CD4-positive, alpha-beta memory T cell (primary cell): ENCODE measurements at regions not wholly inside any gene's neighbourhood (a gene's known extent, or its start where the extent isn't known, plus 50 kb on each side); places are given as distances from the start of the nearest gene placed in this dataset.

Experiments used
- CTCF ChIA-PET: fragments of 350-600 bp; sonication (Branson Sonifier 250); formaldehyde crosslinking; loops from one replicate; lab custom pipeline; 2021; ENCODE audit warnings: inconsistent platforms; ENCODE audit not compliant: partially characterized antibody; lab: Charles Lee
- POLR2A ChIA-PET: fragments of 350-600 bp; sonication (Branson Sonifier 250); formaldehyde crosslinking; loops from one replicate; lab custom pipeline; 2021; ENCODE audit not compliant: partially characterized antibody; lab: Charles Lee
- DNase-seq, 5 donors: peaks; one replicate each; pipeline versions ENCODE4 v3.0.0 to v3.0.0-alpha.2; 2020 to 2022; ENCODE audit warnings: mixed read lengths in 1 of 5
- H3K27ac ChIP-seq: one replicate; pipeline ENCODE4 v1.7.0; 2013; ENCODE audit warnings: low read depth, low read length
- H3K27me3 ChIP-seq: 2 replicates; pipeline ENCODE4 v1.7.0; 2013; ENCODE audit warnings: mild to moderate bottlenecking, low read length, moderate library complexity; ENCODE audit not compliant: insufficient read depth
- H3K36me3 ChIP-seq: 2 replicates; pipeline ENCODE4 v1.7.0; 2013; ENCODE audit warnings: mild to moderate bottlenecking, low read length, moderate library complexity; ENCODE audit not compliant: insufficient read depth
- H3K4me1 ChIP-seq: 2 replicates; pipeline ENCODE4 v1.7.0; 2013; ENCODE audit warnings: mild to moderate bottlenecking, low read length, moderate library complexity; ENCODE audit not compliant: insufficient read depth
- H3K4me3 ChIP-seq, 2 donors: one replicate each; pipeline ENCODE4 v1.7.0; 2013; ENCODE audit warnings: low read length in 2 of 2, mild to moderate bottlenecking in 1 of 2
- H3K9me3 ChIP-seq, 2 donors: one replicate each; pipeline ENCODE4 v1.7.0; 2013; ENCODE audit warnings: low read length in 2 of 2, control low read depth in 1 of 2; ENCODE audit not compliant: control insufficient read depth in 1 of 2
- H3K27ac Mint-ChIP-seq, 7 donors: one replicate each; pipeline ENCODE4 v1.8.0; 2020 to 2021; ENCODE audit warnings: mixed read lengths in 7 of 7, mild to moderate bottlenecking in 6 of 7, inconsistent platforms in 3 of 7, moderate library complexity in 3 of 7
- H3K27me3 Mint-ChIP-seq, 2 donors: one replicate each; pipeline ENCODE4 v1.8.0; 2020 to 2021; ENCODE audit warnings: mixed read lengths in 2 of 2
- H3K36me3 Mint-ChIP-seq, 2 donors: one replicate each; pipeline ENCODE4 v1.8.0; 2020 to 2021; ENCODE audit warnings: mixed read lengths in 2 of 2, inconsistent platforms in 1 of 2, mild to moderate bottlenecking in 1 of 2
- H3K4me1 Mint-ChIP-seq, 4 donors: one replicate each; pipeline ENCODE4 v1.8.0; 2020 to 2021; ENCODE audit warnings: mixed read lengths in 4 of 4, mild to moderate bottlenecking in 1 of 4
- H3K4me3 Mint-ChIP-seq, 8 donors: one replicate each; pipeline ENCODE4 v1.8.0; 2020 to 2021; ENCODE audit warnings: mixed read lengths in 8 of 8, mild to moderate bottlenecking in 7 of 8, moderate library complexity in 6 of 8, inconsistent platforms in 3 of 8
- H3K9me3 Mint-ChIP-seq, 8 donors: one replicate each; pipeline ENCODE4 v1.8.0; 2020 to 2021; ENCODE audit warnings: mixed read lengths in 8 of 8, mild to moderate bottlenecking in 5 of 8, inconsistent platforms in 3 of 8, moderate library complexity in 1 of 8
- intact Hi-C: fragments of 100-400 bp; cut with micrococcal nuclease; formaldehyde crosslinking; loops from one replicate; pipeline ENCODE4 v1.15.1; 2023

DNA sequence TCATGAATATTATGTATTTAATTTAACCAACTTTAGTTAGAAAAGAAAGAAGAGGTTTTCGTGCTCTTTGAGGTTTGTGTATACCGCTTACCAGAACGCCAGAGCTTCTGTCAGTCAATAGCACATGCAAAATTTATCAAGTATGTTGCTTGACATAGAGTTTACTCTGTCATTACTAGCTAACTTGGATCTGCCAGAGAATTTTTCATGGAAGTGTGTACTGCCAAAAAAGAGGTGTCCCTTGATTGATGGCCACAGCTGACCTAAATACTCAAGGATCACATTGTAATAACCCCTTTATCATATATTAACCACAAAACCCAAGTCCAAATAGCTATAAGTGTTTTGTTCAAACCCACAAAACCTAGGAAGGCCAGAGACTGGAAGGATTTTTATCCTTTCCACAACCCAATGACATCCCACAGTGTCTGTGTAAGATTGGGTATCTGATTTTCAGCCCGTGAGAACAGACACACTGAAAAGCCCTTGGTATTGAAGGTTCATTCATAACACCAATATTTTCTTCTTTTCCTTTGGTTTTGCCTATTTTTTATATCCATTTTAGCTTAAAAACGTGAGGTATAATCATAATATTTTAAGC is 194.0 kb upstream of the EYA4 start:
- no peaks in the 10 kb centered on the region for H3K36me3 ChIP-seq
- Mint-ChIP-seq H3K4me1 (no peaks in the 10 kb centered on the region), H3K27me3 (peaks cover 1 to 6% of the 10 kb centered on the region in 2 donors), H3K27ac (no peak overlapping the region), H3K9me3 (peaks cover 0 to 4% (median 0%) of the 10 kb centered on the region in 8 donors), H3K4me3 (no peak overlapping the region), H3K36me3 (no peaks in the 10 kb centered on the region)
- no peaks in the 10 kb centered on the region for H3K4me1 ChIP-seq
- H3K4me3 ChIP-seq: no peak overlapping the region
- ChIA-PET POLR2A (no interaction called here), CTCF (no interaction called here)
- no peak overlapping the region for H3K27ac ChIP-seq
- no peaks in the 10 kb centered on the region for H3K9me3 ChIP-seq
- no peaks in the 10 kb centered on the region for H3K27me3 ChIP-seq
- intact Hi-C loops: no loop called here
- no peak for DNase-seq

DNA sequence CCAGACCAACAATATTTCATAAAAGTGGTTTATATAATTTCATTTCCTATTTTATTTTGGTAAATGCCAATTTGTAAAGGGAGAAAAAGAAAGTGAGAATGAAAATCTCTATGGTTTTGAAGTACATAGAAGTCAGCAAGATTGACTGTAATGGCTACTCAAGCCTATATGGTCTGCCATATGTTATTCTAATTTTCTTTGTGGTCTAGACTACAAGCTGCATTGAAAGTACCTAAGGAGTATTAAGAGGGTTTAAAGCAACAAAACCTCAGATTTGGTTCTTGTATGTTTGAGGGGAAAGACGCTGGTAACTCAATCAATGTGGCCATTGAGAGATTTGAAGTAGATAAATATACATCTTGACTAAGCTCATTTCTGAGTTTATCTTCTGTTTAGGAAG is 193.5 kb upstream of the EYA4 start:
- no peak overlapping the region for H3K4me3 Mint-ChIP-seq
- no peak overlapping the region for H3K27ac ChIP-seq
- ChIA-PET CTCF (no interaction called here), POLR2A (no interaction called here)
- H3K27ac Mint-ChIP-seq: no peak overlapping the region
- H3K27me3 Mint-ChIP-seq: peaks cover 1 to 6% of the 10 kb centered on the region in 2 donors
- no peak overlapping the region for H3K4me3 ChIP-seq
- no peak for DNase-seq
- no peaks in the 10 kb centered on the region for H3K27me3 ChIP-seq
- intact Hi-C loops: no loop called here
- H3K9me3 ChIP-seq: no peaks in the 10 kb centered on the region
- H3K4me1 Mint-ChIP-seq: no peaks in the 10 kb centered on the region
- H3K36me3 ChIP-seq: no peaks in the 10 kb centered on the region
- H3K4me1 ChIP-seq: no peaks in the 10 kb centered on the region
- no peaks in the 10 kb centered on the region for H3K36me3 Mint-ChIP-seq
- H3K9me3 Mint-ChIP-seq: peaks cover 0 to 4% (median 0%) of the 10 kb centered on the region in 8 donors

DNA sequence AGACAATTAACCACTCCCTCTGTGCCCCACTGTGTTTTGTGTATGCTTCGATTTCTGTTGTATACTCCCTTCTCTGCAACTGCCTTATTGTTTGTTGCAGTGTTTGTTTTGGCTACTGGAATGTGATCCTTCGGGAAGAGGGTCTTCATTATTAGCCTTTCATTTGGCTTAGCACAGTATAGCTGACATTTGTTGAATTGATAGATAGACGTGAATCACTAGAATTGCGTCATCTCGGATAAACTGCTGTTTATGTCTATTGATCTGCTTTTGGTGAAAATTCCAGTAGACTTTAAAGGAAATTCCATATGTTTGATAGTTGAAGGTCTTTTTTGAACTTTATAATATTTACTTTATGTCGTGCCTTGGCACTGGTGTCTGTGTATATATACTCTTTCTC is 189.9 kb upstream of the EYA4 start:
- Mint-ChIP-seq H3K4me1 (no peaks in the 10 kb centered on the region), H3K27me3 (peaks cover 1 to 7% of the 10 kb centered on the region in 2 donors), H3K9me3 (peaks cover 0 to 4% (median 0%) of the 10 kb centered on the region in 8 donors), H3K36me3 (no peaks in the 10 kb centered on the region), H3K27ac (no peak overlapping the region), H3K4me3 (no peak overlapping the region)
- intact Hi-C loops: no loop called here
- Histone ChIP-seq H3K9me3 (no peaks in the 10 kb centered on the region), H3K27me3 (no peaks in the 10 kb centered on the region), H3K4me3 (no peak overlapping the region), H3K36me3 (no peaks in the 10 kb centered on the region), H3K4me1 (no peaks in the 10 kb centered on the region), H3K27ac (no peak overlapping the region)
- no peak for DNase-seq
- POLR2A ChIA-PET: no interaction called here
- CTCF ChIA-PET: no interaction called here

DNA sequence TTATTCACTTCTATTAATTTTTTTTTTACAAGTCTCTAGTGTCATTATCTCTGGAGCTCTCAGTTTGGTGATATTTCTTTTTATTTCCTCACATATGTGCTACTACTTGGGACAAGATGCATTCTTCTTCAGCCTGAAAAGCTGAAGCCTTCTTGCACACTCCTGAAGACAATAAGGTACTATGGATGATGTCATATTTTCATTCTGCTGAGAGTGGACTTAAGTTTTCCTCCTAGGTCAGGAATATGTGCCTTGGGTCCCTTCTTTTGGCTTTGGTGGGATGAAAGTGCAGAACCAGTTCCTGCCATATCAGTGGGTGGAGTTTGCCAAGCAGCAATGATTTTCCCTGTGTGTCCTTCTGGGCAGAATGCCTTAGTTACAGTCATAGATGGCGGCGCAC is 188.7 kb upstream of the EYA4 start:
- H3K4me1 Mint-ChIP-seq: no peaks in the 10 kb centered on the region
- H3K9me3 Mint-ChIP-seq: peaks cover 0 to 4% (median 0%) of the 10 kb centered on the region in 8 donors
- H3K27ac ChIP-seq: no peak overlapping the region
- ChIA-PET POLR2A (no interaction called here), CTCF (no interaction called here)
- H3K4me3 ChIP-seq: no peak overlapping the region
- no peaks in the 10 kb centered on the region for H3K27me3 ChIP-seq
- no peaks in the 10 kb centered on the region for H3K36me3 ChIP-seq
- H3K36me3 Mint-ChIP-seq: no peaks in the 10 kb centered on the region
- H3K27me3 Mint-ChIP-seq: peaks cover 1 to 7% of the 10 kb centered on the region in 2 donors
- H3K4me3 Mint-ChIP-seq: no peak overlapping the region
- no peaks in the 10 kb centered on the region for H3K9me3 ChIP-seq
- DNase-seq: no peak
- H3K27ac Mint-ChIP-seq: no peak overlapping the region
- intact Hi-C loops: no loop called here
- H3K4me1 ChIP-seq: no peaks in the 10 kb centered on the region

DNA sequence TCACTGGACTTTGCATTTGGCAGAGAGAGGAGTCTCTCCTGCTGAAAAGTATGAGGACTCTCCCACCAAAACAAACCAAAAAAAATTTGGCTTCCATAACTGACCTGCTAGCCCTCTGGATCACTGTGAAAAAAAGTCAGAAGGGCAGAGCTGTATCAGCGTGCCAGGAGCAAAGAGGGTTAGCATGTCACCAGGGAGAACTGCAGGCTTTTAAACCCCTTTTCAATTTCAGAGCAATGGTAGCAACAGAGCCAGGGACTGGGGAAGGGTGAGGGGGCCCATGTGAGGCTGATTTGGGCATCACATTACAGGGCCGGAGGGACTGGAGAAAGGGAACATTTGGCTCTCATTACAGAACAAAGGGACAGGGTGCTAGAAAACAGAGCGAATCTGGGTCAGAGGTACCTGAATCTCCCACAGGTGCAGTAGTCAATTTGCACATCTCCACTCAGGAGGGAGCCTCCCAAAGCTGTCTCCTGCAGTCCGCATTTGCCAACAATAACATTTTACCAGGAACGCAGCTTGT is 185.7 kb upstream of the EYA4 start:
- Mint-ChIP-seq H3K27ac (no peak overlapping the region), H3K4me1 (no peaks in the 10 kb centered on the region), H3K36me3 (no peaks in the 10 kb centered on the region), H3K9me3 (peaks cover 0 to 4% (median 0%) of the 10 kb centered on the region in 8 donors), H3K4me3 (no peak overlapping the region), H3K27me3 (peaks cover 1 to 6% of the 10 kb centered on the region in 2 donors)
- no peak overlapping the region for H3K4me3 ChIP-seq
- H3K27me3 ChIP-seq: no peaks in the 10 kb centered on the region
- intact Hi-C loops: no loop called here
- H3K27ac ChIP-seq: no peak overlapping the region
- H3K4me1 ChIP-seq: no peaks in the 10 kb centered on the region
- no peak for DNase-seq
- H3K9me3 ChIP-seq: no peaks in the 10 kb centered on the region
- POLR2A ChIA-PET: no interaction called here
- H3K36me3 ChIP-seq: no peaks in the 10 kb centered on the region
- CTCF ChIA-PET: no interaction called here

DNA sequence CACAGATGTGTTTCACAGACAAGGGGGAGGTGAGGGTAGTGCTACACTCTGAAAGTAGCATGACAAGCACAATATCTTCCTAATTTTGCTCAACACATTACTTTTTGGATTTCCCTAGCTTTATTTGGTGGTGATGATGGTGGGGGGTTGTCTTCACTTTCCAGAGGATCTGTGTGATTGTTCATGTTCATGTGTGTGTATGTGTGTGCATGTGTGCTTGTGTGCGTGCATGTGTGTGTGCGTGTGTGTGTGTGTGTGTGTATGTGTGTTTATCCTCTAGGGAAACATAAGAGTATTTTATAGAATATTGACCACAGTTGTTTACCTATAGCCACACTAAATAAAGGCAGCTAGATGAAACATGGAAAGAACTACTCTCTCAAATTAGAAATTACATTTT is 183.8 kb upstream of the EYA4 start:
- H3K4me3 ChIP-seq: no peak overlapping the region
- Mint-ChIP-seq H3K9me3 (no peaks in the 10 kb centered on the region), H3K36me3 (no peaks in the 10 kb centered on the region), H3K4me3 (no peak overlapping the region), H3K27ac (no peak overlapping the region), H3K27me3 (peaks cover 0 to 3% of the 10 kb centered on the region in 2 donors), H3K4me1 (no peaks in the 10 kb centered on the region)
- POLR2A ChIA-PET: no interaction called here
- no peaks in the 10 kb centered on the region for H3K36me3 ChIP-seq
- no peaks in the 10 kb centered on the region for H3K4me1 ChIP-seq
- intact Hi-C loops: no loop called here
- no peak overlapping the region for H3K27ac ChIP-seq
- CTCF ChIA-PET: no interaction called here
- DNase-seq: no peak
- no peaks in the 10 kb centered on the region for H3K9me3 ChIP-seq
- H3K27me3 ChIP-seq: no peaks in the 10 kb centered on the region

DNA sequence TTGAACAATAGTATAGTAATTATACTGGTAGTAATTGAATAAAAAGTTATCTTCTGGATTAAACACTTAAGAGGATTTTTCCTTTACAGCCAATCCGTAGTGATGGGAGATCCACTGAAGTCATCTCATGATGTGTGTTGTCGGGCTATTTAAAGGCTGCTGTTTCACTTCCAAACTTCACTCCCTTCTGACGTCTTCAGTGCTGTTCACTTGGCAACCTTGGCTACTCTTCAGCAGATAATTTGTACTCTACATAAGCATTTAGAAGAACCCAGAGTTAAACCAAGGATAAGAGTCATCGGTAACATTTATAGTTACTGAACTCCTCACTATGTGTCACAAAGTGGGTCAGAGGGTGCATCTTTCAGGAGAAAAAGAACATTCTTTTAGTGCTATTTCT is 179.1 kb upstream of the EYA4 start:
- Mint-ChIP-seq H3K27me3 (no peaks in the 10 kb centered on the region), H3K4me1 (no peaks in the 10 kb centered on the region), H3K9me3 (peaks cover 0 to 4% (median 0%) of the 10 kb centered on the region in 8 donors), H3K27ac (no peak overlapping the region), H3K36me3 (no peaks in the 10 kb centered on the region), H3K4me3 (no peak overlapping the region)
- ChIA-PET POLR2A (no interaction called here), CTCF (no interaction called here)
- Histone ChIP-seq H3K4me1 (no peaks in the 10 kb centered on the region), H3K9me3 (no peaks in the 10 kb centered on the region), H3K27me3 (no peaks in the 10 kb centered on the region), H3K4me3 (no peak overlapping the region), H3K27ac (no peak overlapping the region), H3K36me3 (no peaks in the 10 kb centered on the region)
- intact Hi-C loops: no loop called here
- DNase-seq: no peak
